GM18951 (cell line): ENCODE measurements at regions not wholly inside any gene's neighbourhood (a gene's known extent, or its start where the extent isn't known, plus 50 kb on each side); places are given as distances from the start of the nearest gene placed in this dataset.
"Not testable (repeated sequence)": the region's sequence is repeated elsewhere in the genome, so short reads cannot be mapped to it uniquely, and the experiment has no call there.

Experiments
- POLR2A ChIP-seq: IDR thresholded peaks from 4 replicates; pipeline ENCODE4 v1.6.1; 2011; ENCODE audit warnings: mild to moderate bottlenecking; ENCODE audit not compliant: insufficient read length, insufficient read depth; ENCODE audit errors: extremely low read depth
- in situ Hi-C: fragments of 300-500 bp; cut with MboI; formaldehyde crosslinking; loops from one replicate; pipeline ENCODE4 v1.12.0; 2022; ENCODE audit warnings: low sequenced_read_pairs, mixed read lengths, inconsistent platforms; ENCODE audit not compliant: unreplicated experiment

DNA sequence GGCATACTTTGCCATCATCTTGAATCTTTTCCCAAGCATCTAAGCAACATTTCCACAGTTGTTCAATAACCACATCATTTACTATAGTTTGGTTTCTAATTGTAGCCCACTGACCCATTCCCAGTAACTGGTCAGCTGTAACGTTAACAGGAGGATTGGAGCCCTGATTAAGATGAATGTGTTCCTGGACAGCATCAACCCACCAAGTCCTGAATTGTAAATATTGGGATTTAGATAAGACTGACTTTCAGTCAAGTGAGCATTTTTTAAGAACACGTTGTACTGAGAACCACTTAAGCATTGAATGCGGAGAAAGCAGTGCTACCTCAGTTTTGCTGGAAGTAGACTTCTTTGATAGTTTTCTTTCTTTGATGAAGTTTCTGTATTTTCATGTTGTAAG lies 53.3 kb upstream of the ARL4D start:
- in situ Hi-C loops, result not testable (repeated sequence)

DNA sequence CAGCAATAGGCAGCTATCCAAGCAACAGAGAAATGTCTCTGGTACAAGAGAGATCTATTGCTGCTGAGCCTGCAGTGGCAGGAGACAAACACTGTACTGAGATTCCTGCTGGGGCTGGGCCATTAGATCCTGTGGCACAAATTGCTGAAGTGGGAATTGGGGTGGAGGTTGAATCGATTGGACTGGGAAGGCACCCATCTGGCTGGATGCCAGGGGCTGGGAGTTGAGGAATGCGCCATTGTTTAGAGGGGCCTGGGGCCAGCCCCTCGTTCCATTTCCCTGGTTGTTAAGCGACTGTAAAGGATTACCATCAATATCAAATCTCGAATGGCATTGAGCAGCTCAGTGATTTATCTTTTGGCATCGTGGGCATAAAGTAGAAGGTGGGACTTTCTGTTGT lies 54.1 kb upstream of the ARL4D start:
- no peak for TF ChIP-seq POLR2A
- in situ Hi-C loops, result no loop called here

DNA sequence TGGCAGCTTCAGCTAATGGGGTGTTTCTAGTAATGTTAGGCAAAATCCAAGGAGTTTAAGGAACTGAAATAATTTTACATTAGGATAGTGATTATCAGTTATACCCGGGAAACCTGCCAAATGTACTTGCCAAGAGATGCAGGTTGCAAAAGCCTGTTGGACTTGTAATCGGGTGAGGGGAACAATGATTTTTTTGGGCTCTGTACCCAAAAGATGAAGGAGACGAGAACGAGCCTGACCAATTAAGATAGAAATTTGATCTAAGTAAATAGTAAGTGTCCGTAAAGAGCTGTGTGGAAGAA lies 56.3 kb upstream of the ARL4D start:
- no peak for TF ChIP-seq POLR2A
- in situ Hi-C loops, result no loop called here

GRCh38 chr17:43341715-43342588 lies 56.8 kb upstream of the ARL4D start:
- TF ChIP-seq POLR2A, result no peak
- in situ Hi-C loops, result no loop called here

DNA sequence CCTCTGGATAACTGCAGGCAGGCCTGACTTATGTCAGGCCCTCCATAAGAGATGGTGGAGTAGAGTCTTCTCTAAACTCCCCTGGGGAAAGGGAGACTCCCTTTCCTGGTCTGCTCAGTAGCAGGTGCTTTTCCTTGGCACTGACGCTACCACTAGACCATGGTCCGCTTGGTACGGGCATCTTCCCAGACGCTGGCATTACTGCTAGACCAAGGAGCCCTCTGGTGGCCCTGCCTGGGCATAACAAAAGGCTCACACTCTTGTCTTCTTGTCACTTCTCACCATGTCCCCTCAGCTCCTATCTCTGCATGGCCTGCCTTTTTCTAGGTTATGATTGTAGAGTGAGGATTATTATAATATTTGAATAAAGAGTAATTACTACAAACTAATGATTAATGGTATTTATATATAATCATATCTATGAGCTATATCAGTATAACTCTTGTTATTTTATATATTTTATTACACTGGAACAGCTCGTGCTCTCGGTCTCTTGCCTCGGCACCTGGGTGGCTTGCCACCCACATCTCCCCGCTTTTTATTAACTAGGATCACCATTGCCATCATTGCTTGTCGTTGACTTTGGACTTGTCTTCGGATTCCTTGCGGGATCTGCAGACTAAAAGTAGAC lies 59.8 kb upstream of the ARL4D start:
- in situ Hi-C loops, result no loop called here
- no peak for TF ChIP-seq POLR2A

DNA sequence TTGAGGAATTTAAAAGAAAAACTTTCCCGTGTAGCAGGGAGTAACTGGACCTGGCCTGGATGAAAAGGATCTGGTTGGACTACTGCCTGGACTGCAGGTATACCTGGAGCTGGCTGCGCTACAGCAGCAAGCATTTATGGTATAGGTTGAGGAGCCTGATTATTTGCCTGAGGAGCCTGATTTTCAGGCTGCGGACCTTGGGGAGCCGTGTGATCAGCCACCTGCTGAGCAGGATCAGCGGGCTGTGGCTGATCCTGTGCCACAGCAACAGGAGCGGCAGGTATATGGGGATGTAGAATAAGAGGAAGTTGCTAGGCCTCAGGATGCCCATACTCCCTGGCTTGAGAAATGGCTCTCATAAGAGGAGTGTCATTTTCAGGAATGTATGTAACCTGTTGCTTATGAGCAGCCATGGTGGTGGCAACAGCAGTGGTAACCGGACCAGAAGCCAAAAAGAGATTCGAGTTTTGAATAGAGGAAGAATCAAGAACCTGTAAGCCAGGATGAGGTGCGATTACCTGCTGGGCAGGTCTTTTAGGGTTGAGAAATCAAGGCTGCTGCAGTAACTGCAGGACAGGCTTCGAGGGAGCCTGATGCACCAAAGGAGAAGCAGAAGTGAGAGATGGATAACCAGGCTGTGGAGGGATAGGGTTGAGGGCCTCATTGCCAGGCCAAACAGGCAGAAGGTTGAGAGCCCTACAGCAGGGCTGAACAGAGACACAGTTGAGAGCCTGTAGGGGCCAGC lies 60.9 kb upstream of the ARL4D start:
- in situ Hi-C loops, result no loop called here
- no peak for TF ChIP-seq POLR2A

- no peak for TF ChIP-seq POLR2A
- in situ Hi-C loops, result no loop called here
Measured at GRCh38 chr17:43334738-43335402, 63.9 kb upstream of the ARL4D start.

- no peak for TF ChIP-seq POLR2A
- in situ Hi-C loops, result no loop called here
Measured at GRCh38 chr17:43333433-43333943, 65.3 kb upstream of the ARL4D start.

- TF ChIP-seq POLR2A, result no peak
- in situ Hi-C loops, result no loop called here
Measured at GRCh38 chr17:43332230-43332629, 66.6 kb upstream of the ARL4D start.

DNA sequence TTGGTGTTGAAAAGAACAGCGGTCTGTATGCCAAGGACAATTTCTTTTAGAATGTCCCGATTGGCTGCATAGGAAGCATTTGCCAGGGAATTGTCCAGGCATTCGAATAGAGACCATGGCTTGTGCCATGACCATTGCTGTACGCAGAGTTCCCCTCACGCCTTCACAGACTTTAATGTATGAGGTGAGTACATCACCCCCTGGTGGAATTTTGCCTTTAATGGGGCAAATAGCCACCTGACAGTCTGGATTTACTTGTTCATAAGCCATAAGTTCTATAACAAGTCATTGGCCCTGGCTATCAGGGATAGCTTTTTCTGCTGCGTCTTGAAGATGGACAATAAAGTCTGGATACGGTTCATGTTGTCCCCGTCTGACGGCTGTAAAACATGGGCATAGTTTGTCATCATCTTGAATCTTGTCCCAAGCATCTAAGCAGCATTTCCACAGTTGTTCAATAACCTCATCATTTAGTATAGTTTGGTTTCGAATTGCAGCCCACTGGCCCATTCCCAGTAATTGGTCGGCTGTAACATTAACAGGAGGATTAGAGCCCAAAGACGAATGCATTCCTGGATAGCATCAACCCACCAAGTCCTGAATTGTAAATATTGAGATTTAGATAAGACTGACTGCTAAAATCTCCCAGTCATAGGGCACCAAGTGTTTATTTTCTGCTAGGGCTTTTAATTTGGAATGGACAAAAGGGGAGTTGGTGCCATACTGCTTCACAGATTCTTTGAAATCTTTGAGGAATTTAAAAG lies 67.7 kb upstream of the ARL4D start:
- TF ChIP-seq POLR2A, result no peak
- in situ Hi-C loops, result no loop called here

GRCh38 chr17:43329183-43329582 lies 69.6 kb upstream of the ARL4D start:
- in situ Hi-C loops, result no loop called here
- TF ChIP-seq POLR2A, result no peak

DNA sequence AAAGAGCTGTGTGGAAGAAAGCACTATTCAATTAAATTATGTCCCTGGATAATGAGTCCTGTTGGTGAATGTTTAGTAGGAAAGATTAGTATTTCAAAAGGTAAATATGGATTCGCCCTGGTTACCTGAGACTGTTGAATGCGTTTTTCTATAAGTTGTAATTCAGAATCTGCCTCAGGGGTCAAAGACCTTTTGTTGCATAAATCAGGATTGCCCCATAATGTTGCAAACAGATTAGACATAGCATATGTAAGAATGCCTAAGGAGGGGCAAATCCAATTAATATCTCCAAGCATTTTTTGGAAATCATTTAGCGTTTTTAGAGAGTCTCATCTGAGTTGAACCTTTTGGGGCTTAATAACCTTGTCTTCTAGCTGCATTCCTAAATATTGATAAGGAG lies 70.1 kb upstream of the ARL4D start:
- no peak for TF ChIP-seq POLR2A
- in situ Hi-C loops, result no loop called here
